Superior temporal gyrus (tissue), 1 donor: ENCODE measurements at regions not wholly inside any gene's neighbourhood (a gene's known extent, or its start where the extent isn't known, plus 50 kb on each side); places are given as distances from the start of the nearest gene placed in this dataset.

Experiments used
- DNase-seq: peaks from one replicate; pipeline ENCODE4 v3.0.0-alpha.2; 2016; ENCODE audit errors: extremely low spot score

- DNase-seq, result no peak
These were observed 75.8 kb downstream of the DAD1 start for GRCh38 chr14:22513066-22513812.

GRCh38 chr14:22512106-22512814 is 76.8 kb downstream of the DAD1 start:
- no peak for DNase-seq

GRCh38 chr14:22510527-22511110 is 78.4 kb downstream of the DAD1 start:
- no peak for DNase-seq

GRCh38 chr14:22509751-22510300 is 79.2 kb downstream of the DAD1 start:
- DNase-seq, result no peak

- no peak for DNase-seq
These were observed 79.9 kb downstream of the DAD1 start for GRCh38 chr14:22509036-22509709.

- DNase-seq, result no peak
These were observed 80.4 kb downstream of the DAD1 start for GRCh38 chr14:22508662-22509035.

GRCh38 chr14:22508150-22508457 is 80.9 kb downstream of the DAD1 start:
- DNase-seq, result no peak

GRCh38 chr14:22506778-22507351 is 82.2 kb downstream of the DAD1 start:
- DNase-seq, result no peak

GRCh38 chr14:22506378-22506710 is 82.7 kb downstream of the DAD1 start:
- DNase-seq, result no peak

- DNase-seq, result no peak
These were observed 83.2 kb downstream of the DAD1 start for GRCh38 chr14:22505697-22506377.

GRCh38 chr14:22505309-22505696 is 83.7 kb downstream of the DAD1 start:
- DNase-seq, result no peak

- no peak for DNase-seq
These were observed 86.5 kb downstream of the DAD1 start for GRCh38 chr14:22502551-22502950.

GRCh38 chr14:22502007-22502406 is 87.0 kb downstream of the DAD1 start:
- DNase-seq, result no peak

- no peak for DNase-seq
These were observed 87.9 kb downstream of the DAD1 start for GRCh38 chr14:22500954-22501726.

- DNase-seq, result no peak
These were observed 88.5 kb downstream of the DAD1 start for GRCh38 chr14:22500525-22500924.

GRCh38 chr14:22497671-22498093 is 91.3 kb downstream of the DAD1 start:
- no peak for DNase-seq

GRCh38 chr14:22497144-22497423 is 91.9 kb downstream of the DAD1 start:
- DNase-seq, result no peak

GRCh38 chr14:22494486-22495135 is 94.4 kb downstream of the DAD1 start:
- DNase-seq, result no peak

- DNase-seq, result no peak
These were observed 95.3 kb downstream of the DAD1 start for GRCh38 chr14:22493753-22494152.
